HG02678 (cell line): ENCODE measurements at regions not wholly inside any gene's neighbourhood (a gene's known extent, or its start where the extent isn't known, plus 50 kb on each side); places are given as distances from the start of the nearest gene placed in this dataset.
"Not testable (repeated sequence)": the region's sequence is repeated elsewhere in the genome, so short reads cannot be mapped to it uniquely, and the experiment has no call there.

Experiments
- ATAC-seq: cut with Tn5 transposase; IDR thresholded peaks from one replicate; pipeline ENCODE4 v1.9.1; 2021; ENCODE audit warnings: mild to moderate bottlenecking, moderate library complexity; ENCODE audit not compliant: unreplicated experiment

DNA sequence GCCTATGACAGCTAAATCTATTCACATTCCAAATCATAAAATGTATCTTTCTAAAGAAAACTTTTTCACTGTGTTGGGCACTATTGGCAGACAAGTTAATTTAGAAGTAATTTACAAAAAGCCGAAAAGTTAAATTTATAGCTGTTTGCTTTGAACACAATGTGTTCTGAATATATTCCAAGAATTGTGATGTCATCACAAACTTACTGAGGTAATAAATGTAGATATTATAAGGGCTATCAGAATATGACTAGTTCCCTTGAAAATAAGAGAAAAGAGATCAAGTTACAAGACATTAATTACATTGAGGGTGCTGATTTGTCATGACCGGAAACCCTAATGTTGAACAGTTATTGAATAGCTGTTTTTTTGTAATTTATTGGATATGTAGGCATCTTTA, 153.9 kb upstream of the SCN7A start:
- no peak for ATAC-seq

DNA sequence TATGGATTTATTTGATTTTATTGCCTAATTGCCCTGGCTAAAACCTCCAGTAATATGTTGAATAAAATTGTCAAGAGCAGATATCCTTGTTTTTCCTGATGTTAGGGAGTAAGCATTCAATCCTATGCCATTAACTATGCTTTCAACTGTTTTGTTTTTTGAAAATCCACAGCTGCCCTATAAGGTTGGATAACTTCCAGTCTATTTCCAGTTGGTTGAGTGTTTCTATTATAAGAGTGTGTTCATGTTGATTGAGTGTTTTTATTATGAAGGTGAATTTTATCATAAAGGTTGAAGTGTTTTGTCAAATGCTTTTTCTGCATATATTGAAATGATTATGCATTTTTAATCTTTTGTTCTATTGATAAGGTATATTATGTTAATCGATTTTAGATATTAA, 149.9 kb upstream of the SCN7A start:
- no peak for ATAC-seq

DNA sequence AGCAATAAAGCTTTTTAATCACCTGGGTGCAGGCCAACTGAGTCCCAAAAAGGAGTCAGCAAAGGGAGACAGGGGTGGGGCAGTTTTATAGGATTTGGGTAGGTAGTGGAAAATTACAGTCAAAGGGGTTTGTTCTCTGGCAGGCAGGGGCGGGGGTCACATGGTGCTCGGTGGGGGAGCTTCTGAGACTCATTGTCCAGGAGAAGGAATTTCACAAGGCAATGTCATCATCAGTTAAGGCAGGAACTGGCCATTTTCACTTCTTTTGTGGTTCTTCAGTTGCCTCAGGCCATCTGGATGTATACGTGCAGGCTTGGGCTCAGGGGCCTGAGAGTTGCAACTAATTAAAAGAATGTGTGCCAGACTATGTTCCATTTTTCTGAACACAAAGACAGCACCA, 147.5 kb upstream of the SCN7A start:
- ATAC-seq, result not testable (repeated sequence)

DNA sequence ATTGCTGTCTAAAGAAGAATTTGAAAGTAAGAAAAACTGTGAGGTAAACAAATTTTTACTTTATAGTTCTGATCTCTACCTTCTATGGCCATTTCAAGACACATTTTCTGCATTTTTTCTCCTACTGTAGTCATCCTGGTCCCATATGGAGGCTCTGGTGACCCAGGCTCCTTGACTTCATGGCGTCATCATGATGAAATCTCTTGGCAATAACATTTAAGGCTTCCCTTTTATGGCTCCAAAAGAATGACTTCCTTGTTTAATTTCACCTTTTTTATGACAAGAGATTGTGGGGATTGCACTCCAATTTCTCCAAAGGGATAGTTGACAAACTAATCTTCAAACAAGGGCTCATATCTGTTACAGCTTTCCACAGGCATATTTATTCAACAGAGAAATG, 143.0 kb upstream of the SCN7A start:
- ATAC-seq, result no peak

DNA sequence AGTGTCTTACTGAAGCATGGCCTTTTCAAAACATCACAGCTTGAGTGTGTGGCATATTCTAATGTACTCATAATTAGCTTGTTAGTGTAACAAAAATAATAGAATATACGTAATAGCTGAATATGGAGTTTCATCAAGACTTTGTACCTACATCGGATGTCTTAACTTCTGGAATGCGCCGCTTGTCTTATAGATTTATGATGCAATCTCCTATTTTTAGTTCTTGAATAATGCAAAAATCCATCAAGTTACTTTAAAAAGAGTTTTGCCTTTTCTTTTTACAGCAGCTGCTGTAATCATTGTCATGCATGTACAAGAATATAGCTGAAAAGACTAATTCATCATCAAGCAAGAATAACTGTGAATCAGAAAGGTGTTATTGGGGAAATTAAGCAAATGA, 140.7 kb upstream of the SCN7A start:
- no peak for ATAC-seq

DNA sequence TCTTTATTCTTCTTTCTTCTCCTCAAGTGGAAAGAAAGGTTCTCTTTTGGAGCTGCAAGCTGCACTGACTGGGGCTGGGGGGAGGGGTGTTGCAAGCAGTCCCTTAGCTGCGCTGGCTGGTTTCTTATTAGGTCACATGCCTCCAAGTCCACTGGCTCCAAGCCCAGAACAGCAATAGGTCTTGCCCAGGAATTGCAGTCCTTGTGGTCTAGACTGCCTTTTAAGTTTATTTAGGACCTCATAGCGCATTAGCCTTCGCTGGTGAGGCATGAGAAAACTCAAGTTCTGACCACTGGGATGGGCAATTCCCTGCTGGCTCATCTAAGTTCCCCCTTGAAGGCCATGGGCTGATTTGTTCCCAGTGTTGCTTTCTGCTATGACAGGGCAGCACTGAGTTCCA, 138.6 kb upstream of the SCN7A start:
- no peak for ATAC-seq

DNA sequence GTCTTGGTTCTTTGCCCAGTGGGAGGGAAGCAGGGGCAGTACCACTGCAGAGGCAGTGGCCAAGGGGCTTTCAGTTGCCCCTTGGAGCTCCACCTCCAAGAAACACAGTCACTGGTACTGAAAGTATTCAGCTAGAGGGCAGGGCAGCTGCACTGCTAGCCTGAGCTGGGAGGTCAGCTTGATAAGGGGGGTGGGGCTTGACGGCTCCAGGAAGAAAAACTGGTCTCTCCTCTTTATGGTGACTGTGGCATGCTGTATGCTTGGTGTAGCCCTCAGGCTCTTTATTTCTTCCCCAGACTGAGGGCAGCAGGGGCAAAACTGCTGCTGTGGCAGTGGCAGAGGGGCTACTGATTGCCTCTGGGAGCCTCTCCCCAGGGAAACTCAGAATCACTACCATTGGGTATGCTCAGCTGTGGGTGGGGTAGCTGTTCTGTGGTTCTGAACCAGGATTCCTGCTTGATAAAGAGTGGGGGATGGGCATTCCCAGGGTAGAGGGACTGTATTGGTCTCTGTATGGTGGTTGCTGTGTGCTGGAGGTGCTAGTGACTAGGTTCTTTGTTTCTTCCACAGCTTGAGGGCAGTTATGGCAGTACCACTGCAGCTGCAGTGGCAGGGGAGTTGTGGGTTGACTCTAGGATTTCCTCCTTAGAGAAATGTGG, 134.6 kb upstream of the SCN7A start:
- ATAC-seq, result no peak

DNA sequence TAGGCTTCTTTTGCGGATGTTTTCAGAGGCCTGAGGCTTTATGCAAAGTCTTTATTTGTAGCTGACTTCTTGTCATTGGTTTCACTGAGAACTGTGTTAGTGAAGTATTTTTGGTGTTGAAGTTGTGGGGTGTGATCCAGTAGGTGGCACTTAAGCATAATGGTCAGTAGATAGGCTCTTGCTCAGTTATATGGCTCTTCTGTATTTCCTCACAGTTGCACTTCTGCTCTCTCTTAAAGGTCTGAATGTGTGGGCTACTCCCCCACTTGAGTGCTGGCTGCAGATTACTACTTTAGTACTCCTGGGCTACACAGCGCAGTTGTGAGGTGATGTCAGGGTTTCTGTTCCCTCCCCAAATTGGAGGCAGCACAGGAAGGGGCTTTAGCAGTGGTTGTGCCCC, 133.8 kb upstream of the SCN7A start:
- no peak for ATAC-seq

DNA sequence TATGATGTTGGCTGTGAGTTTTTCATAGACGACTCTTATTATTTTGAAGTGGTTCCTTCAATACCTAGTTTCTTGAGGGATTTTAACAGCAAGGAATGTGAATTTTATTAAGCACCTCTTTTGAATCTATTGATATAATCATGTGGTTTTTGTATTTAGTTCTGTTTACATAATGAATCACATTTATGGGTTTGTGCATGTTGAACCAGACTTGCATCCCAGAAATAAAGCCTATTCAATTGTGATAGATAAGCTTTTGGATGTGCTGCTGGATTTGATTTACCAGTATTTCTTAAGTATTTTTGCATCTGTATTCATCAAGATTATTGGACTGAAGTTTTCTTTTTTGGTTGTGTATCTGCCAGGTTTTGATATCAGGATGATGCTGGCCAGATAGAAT, 131.6 kb upstream of the SCN7A start:
- no peak for ATAC-seq

DNA sequence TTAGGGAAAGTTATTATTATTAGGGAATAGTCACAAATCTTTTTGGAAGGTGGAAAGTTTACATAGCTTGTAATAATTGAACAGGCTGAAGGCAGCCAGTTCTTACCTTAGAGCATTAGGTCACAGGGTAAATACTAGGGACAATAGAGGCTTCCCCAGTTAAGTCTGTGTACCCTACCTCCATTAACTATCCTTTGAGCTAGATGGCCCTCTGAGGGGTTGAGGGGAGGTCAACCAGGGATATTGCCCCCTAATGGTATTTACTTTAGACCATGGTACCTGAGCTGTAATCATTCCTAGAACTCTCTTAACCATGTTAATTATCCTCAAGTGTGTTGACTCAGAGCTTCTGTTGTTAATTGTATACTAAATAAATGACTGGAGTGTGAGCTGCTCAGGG, 120.5 kb upstream of the SCN7A start:
- no peak for ATAC-seq

DNA sequence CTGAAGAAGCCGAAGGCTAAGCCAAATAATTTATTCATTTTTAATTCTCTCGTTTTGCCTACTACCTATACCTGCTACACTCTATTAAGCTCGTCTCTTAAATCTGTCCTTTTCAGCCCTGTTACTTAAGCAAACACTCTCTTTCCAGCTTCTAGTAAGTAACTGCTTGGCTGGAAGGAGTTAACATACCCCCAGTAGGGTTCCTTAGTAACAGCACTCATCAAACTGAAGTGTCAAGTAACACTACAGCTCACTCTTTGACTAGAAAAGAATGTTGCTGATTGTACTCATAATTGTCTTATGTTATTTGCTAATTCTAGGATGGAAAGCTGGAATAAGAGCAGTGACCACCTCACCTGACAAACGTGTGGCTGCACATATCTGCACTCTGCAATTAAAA, 120.0 kb upstream of the SCN7A start:
- ATAC-seq, result no peak

DNA sequence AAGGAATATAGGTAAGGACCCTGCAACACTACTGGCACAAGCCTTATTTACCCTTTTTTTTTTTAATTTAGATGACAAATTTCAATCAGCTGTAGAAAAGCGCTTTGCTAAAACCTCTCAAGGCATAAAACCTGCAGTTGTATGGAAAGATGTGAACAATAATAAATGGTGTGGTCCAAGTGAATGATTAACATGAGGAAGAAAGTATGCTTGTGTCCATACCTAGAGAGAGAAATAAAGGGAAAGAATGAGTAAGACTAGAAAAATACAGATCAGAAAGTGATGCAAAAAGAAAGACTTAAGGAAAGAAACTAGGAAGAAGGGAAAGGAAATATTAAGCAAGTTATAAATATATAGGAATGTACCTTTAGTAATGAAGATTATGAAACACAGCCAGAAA, 119.2 kb upstream of the SCN7A start:
- ATAC-seq, result no peak

DNA sequence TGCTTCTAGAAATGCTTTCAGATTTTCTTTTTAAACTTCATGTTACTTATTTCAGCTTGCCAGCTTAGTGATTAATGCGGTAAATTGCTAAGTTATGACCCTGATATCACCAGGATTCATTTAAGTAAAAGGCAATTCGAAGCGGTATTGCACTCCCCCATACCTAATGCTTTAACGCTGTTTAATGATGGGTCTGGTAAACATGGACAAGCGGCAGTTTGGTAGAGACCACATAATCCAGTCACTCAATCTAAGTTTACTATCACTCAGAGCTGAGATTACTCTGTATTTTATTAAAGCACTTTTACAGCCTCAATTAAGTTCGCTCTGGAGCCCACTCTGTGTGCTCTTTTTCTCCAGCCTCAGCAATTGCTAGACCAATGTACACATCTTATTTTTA, 118.2 kb upstream of the SCN7A start:
- no peak for ATAC-seq

DNA sequence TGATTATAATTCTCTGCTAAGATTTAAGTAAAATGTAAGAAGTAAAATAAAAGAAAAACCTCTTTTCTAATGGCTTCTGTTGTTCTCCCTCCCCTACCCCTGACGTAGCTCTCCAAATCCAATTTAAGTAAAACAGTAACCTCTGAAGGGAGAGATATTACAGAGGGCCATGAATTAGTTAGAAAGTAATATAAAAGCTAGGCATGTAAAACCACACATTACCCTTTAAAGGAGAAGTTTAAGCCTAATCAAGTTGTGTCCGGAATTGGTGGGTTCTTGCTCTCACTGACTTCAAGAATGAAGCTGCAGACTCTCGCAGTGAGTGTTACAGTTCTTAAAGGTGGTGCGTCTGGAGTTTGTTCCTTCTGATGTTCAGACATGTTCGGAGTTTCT, 116.9 kb upstream of the SCN7A start:
- ATAC-seq, result no peak

DNA sequence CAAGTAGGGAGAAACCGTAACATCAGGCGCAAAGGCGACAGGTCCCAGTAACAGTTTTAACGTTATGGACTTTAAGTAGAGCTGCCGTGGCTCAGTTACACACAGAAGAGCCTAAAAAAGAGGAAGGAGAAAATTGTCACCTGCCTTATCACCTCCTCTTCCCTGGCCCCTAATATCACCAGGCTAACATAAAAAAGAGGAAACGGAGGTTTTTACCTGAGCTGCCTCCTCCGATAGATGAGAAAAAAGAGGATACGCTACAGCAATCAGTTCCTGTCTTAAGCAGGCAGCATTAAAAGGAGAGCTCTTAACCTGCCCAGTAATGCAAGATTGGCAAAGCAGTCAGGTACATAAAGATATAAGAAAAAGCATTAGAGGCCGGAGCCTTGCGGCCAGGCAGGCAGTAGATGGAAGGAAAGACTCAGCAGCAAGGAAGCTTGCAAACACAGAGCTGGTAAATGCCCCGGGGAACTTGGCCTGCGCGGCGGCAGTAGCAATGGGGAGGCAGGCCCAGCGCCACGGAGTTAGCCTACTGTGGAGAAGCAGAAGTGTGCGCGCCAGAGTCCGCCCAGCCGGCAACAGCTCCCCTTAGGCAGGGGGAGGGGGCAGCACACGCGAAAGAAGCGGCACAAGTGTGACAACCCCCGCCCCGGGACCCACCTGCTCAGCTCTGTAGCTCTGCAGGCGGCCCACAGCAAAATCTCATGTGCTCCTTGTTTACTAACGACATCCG, 116.3 kb upstream of the SCN7A start:
- ATAC-seq, result no peak

DNA sequence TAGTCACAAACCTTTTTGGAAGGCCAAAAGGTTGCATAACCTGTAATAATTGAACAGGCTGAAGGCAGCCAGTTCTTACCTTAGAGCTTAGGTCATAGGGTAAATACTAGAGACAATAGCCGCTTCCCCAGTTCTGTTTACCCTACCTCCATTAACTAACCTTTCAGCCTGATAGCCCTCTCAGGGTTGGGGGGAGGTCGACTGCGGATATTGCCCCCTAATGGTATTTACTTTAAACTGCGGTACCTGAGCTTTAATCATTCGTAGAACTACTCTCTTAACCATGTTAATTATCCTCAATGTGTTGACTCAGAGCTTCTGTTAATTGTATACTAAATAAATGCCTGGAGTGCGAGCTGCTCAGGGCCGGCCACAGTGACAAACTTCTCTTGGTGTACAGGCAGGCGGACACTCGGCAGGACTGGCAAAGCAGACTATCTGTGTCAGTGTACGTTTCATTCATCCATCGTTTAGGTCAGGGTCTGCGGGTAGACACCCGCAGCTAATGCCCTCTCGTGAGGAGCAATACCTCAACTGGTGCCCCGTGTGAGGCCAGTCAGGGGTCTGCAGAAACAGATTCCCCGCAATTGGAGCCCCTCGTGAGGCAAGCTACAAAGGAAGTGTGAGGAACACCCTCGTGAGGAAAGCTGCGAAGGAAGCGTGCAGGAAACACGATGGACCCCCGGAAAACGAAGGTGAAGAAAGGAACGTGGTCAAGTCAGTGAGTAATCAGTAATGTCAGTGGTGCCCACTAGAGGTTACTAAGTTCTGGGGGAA, 115.3 kb upstream of the SCN7A start:
- no peak for ATAC-seq

DNA sequence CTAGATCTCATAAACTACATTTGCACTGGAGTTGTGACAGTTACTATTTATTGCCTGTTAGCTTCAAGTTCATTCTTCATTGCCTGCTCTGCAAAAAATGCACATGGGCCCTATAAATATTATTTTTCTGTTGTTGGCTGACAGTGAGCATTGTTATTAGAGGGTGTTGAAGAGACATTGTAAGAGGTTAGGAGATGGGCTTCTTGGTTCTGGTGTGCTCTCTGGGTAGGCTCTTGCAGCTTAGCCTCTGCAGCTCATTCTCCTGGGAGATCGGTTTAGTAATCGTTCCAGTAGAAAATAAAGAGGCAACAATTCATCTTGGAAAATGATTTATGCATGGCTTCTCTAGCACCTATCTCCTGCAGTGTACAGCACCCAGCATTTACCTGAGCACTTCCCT, 113.8 kb upstream of the SCN7A start:
- ATAC-seq, result no peak

DNA sequence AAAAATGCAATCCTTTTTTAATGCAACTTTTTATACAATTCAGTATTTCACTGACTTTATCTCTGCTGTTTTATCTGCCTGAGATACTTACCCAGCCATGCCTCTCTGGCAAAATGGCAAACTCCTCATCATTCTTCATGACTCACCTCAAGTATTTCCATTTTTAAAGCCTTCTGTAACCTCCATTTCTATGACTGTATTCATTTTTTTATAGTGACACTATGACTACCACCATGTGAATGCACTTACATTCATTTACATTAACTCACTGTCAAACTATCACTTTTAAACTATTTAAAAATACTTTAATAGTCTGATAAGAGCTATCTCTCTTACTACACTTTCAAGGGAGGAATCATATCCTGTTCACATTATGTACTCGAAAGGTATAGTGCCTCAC, 99.4 kb upstream of the SCN7A start:
- ATAC-seq, result no peak

DNA sequence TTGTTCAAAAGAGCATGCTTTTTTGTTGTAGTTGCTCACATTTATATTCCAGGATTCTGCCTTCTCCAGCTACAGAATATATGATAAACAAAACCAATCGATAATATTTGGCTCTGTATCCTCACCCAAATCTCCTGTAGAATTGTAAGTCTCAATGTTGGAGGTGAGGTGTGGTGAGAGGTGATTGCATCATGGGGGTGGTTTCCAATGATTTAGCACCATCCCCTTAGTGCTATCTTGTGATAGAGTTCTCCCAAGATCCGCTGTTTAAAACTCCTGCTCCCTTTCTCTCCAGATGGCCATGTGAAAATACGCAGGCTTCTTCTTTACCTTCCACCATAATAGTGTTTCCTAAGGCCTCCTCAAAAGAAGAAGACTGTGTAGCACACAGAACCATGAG, 98.7 kb upstream of the SCN7A start:
- ATAC-seq, result no peak

DNA sequence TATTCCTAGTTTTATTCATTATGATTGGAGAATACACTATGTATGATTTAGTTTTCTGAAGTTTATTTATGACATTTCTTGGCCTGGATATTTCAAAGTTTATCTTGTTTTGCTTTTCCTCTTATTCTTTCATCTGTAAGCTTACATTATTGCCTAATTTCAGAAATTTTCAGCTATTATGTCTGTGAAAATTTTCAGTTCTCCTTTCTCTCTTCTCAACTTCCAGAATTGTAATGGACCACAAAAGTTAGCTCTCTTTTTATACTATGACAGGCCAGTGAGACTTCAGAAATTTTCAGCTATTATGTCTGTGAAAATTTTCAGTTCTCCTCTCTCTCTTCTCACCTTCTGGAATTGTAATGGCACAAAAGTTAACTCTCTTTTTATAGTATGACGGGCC, 97.2 kb upstream of the SCN7A start:
- no peak for ATAC-seq

DNA sequence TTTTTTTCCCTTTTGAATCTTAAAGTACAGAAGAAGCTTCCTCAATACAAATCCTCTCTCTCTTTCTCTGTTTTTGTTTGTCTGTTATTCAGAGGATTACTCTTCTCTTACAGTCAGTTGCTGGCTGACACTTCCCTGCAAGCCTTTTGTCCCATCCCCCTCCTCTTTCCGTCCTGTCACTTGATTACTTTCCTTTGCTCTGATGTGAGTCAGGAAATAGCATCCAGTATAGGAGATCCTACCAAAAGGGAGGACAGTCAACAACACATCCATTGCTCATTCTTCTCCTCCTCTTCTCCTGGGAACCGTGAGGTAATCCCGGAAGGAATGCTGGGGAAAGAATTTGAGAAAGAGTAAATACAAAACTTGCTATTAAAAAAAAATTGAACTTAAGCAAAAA, 79.3 kb upstream of the SCN7A start:
- no peak for ATAC-seq

DNA sequence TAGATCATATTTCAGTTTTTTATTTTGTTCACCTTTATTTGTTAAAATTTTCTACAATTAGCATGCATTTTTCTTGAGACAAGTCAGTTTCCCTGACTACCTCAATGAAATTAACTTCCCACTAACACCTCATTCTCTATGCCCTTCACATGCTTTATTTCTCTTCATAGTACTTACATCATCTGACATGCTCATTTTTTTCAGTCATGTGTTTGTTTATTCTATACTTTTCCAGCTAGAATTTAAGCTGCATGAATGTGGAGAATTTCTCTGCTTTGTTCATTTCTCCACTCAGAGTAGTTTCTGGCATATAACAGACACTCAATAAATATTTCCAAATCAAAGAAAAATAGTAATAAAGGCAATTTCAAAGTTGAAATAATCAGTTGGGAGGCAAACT, 78.9 kb upstream of the SCN7A start:
- ATAC-seq, result no peak
